Neutrophil (primary cell): ENCODE measurements at regions not wholly inside any gene's neighbourhood (a gene's known extent, or its start where the extent isn't known, plus 50 kb on each side); places are given as distances from the start of the nearest gene placed in this dataset.

Experiments
- H3K27ac ChIP-seq: fragments of 200-600 bp; sonication (generic); 2 replicates; pipeline ENCODE4 v1.5.1; 2016; ENCODE audit warnings: mild to moderate bottlenecking, moderate library complexity
- H3K27me3 ChIP-seq: fragments of 200-600 bp; sonication (generic); 2 replicates; pipeline ENCODE4 v1.6.0; 2016; ENCODE audit warnings: mild to moderate bottlenecking
- H3K36me3 ChIP-seq: fragments of 200-600 bp; sonication (generic); 2 replicates; pipeline ENCODE4 v1.5.1; 2017
- H3K4me1 ChIP-seq, 2 experiments: fragments of 200-600 bp in 1 of 2; sonication (generic) in 1 of 2; 1 replicate in 1 of 2; 2 replicates in 1 of 2; pipeline versions ENCODE4 v1.5.1 to v1.6.1; 2013 to 2016; ENCODE audit warnings: low read depth in 1 of 2, low read length in 1 of 2, mild to moderate bottlenecking in 1 of 2, moderate library complexity in 1 of 2; ENCODE audit not compliant: control insufficient read depth in 1 of 2, insufficient read depth in 1 of 2
- H3K4me3 ChIP-seq, 2 experiments: fragments of 200-600 bp in 1 of 2; sonication (generic) in 1 of 2; 1 replicate in 1 of 2; 2 replicates in 1 of 2; pipeline ENCODE4 v1.5.1; 2013 to 2016; ENCODE audit warnings: low read depth in 1 of 2, low read length in 1 of 2, mild to moderate bottlenecking in 1 of 2, moderate library complexity in 1 of 2
- H3K9me3 ChIP-seq: fragments of 200-600 bp; sonication (generic); 2 replicates; pipeline ENCODE4 v1.5.1; 2016
- TF ChIP-seq, protein P1 (sequence below): fragments of 200-600 bp; sonication (generic); IDR thresholded peaks from 2 replicates; pipeline ENCODE4 v1.5.1; 2016; ENCODE audit warnings: antibody characterized with exemption

DNA sequence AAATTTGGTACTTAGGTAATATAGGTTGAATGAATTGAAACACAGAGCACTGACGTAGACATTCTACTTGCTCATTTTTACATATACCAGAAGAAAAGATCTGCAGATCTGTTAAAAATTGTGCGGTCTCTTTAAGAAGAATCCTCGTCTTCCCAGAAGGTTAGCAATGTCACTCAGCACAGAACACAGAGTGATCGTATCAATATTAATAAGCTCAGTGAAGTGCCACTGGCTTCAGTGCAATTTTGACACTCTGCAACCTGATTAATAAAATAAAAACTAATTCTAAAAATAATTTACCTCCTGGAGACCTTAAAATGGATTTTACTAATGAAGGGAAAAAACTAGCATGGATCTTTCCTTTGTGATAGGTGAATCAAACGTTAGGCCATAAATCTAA is 356.1 kb upstream of the DMAC1 start:
- Histone ChIP-seq H3K4me1 (no peaks in the 10 kb centered on the region), H3K27ac (no peak overlapping the region), H3K9me3 (no peaks in the 10 kb centered on the region), H3K4me3 (no peak overlapping the region), H3K27me3 (no peaks in the 10 kb centered on the region), H3K36me3 (no peaks in the 10 kb centered on the region)
- TF ChIP-seq, protein P1, sequence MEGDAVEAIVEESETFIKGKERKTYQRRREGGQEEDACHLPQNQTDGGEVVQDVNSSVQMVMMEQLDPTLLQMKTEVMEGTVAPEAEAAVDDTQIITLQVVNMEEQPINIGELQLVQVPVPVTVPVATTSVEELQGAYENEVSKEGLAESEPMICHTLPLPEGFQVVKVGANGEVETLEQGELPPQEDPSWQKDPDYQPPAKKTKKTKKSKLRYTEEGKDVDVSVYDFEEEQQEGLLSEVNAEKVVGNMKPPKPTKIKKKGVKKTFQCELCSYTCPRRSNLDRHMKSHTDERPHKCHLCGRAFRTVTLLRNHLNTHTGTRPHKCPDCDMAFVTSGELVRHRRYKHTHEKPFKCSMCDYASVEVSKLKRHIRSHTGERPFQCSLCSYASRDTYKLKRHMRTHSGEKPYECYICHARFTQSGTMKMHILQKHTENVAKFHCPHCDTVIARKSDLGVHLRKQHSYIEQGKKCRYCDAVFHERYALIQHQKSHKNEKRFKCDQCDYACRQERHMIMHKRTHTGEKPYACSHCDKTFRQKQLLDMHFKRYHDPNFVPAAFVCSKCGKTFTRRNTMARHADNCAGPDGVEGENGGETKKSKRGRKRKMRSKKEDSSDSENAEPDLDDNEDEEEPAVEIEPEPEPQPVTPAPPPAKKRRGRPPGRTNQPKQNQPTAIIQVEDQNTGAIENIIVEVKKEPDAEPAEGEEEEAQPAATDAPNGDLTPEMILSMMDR: no peak

DNA sequence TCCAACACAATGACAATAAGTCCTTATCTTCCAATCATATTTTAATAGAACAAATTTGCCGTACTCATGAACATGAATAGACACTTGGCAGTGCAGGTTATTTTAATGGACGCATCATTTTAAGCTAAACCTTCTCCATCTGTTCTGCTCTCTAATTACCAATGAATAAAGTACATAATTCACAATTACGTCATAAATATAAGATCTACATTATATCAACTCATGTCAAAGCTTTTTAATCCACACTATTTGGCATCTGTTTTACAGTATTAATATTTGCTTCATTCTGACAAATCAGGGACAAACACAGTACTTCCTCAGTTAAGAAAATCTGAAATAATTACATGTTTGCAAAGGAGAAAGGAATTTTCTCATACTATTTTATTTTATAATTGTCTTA is 344.1 kb upstream of the DMAC1 start:
- Histone ChIP-seq H3K9me3 (no peaks in the 10 kb centered on the region), H3K36me3 (no peaks in the 10 kb centered on the region), H3K4me3 (no peak overlapping the region), H3K4me1 (no peaks in the 10 kb centered on the region), H3K27ac (no peak overlapping the region), H3K27me3 (no peaks in the 10 kb centered on the region)
- TF ChIP-seq, protein P1: no peak

DNA sequence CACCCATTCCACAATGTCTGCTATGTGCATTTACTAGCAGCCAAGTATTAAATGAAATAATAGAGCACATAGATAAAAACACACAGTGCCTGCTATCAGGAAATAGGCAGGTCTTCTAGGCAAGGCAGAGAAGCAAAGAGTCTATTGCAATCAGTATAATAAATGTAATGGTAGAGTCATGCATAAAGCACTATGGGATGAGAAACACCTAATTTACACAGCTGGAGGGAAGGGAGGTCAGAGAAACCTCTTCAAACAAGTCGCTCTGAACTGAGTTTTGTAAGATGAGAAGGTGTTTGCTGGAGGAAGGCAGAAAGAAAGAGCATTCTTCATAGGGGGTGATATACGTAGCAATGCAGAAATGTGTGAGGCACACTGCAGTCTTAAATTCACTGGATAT is 341.0 kb upstream of the DMAC1 start:
- Histone ChIP-seq H3K9me3 (no peaks in the 10 kb centered on the region), H3K27me3 (no peaks in the 10 kb centered on the region), H3K36me3 (no peaks in the 10 kb centered on the region), H3K27ac (no peak overlapping the region), H3K4me1 (no peaks in the 10 kb centered on the region), H3K4me3 (no peak overlapping the region)
- TF ChIP-seq, protein P1: no peak

DNA sequence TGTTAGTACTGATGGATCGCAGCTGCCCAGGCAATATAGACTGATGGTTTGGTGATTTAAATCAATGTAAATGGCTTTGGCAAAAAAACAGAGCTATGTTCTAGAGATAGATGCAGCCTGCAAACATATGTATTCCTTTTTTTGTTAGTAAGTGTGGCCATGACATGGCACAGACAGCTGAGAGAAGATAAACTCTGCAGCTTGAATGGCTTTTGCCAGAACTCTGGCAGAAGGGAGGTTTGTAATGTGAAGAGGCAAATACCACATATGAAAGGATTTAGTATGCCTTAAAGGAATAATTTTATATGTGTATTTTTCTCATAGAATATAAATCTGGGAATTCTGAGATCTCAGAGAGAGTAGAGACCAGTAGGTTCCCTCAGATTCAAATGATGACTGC is 340.2 kb upstream of the DMAC1 start:
- Histone ChIP-seq H3K4me3 (no peak overlapping the region), H3K27ac (no peak overlapping the region), H3K9me3 (no peaks in the 10 kb centered on the region), H3K27me3 (no peaks in the 10 kb centered on the region), H3K4me1 (no peaks in the 10 kb centered on the region), H3K36me3 (no peaks in the 10 kb centered on the region)
- TF ChIP-seq, protein P1: no peak

DNA sequence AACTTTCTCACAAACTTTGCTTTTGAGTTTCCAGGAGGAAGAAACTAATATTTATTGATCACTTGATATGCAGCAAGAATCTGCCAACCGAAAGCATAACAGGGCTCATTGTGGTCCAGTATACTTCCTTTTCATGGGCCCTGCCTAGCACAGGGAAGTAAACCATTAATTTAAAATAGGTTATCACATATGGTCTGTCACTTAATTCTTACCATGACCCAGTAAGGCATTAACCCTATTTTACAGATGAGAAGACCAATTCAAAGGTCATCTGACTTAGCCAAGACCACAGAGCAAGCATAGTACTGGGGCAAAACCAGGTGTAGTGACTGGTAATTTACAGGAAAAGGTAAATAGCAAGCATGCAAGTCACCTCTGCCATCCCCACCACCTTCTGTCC is 336.9 kb upstream of the DMAC1 start:
- H3K9me3 ChIP-seq: no peaks in the 10 kb centered on the region
- H3K27ac ChIP-seq: no peak overlapping the region
- TF ChIP-seq, protein P1: no peak
- no peaks in the 10 kb centered on the region for H3K36me3 ChIP-seq
- no peak overlapping the region for H3K4me3 ChIP-seq
- H3K4me1 ChIP-seq: no peaks in the 10 kb centered on the region
- no peaks in the 10 kb centered on the region for H3K27me3 ChIP-seq

DNA sequence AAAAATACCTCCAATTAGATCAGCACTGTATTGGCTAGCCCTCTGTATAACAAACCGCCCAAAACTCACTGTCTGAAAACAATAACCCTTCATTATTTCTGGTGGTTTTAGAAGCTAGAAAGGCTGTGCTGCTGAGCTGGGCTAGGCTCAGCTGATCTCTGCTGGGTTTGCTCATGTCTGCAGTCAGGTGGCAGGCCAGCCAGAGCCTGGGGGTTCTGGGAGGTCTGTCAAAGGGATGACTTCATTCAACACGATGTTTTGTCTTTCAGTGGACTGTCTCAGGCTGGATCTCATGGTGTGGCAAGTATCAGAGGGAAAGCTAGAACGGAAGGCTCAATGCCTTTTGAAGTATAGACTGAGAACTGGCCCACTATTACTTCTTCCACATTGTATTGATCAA is 335.1 kb upstream of the DMAC1 start:
- Histone ChIP-seq H3K36me3 (no peaks in the 10 kb centered on the region), H3K4me3 (no peak overlapping the region), H3K9me3 (no peaks in the 10 kb centered on the region), H3K27me3 (no peaks in the 10 kb centered on the region), H3K4me1 (no peaks in the 10 kb centered on the region), H3K27ac (no peak overlapping the region)
- TF ChIP-seq, protein P1: no peak
